Brain microvascular endothelial cell (primary cell): ENCODE measurements at regions not wholly inside any gene's neighbourhood (a gene's known extent, or its start where the extent isn't known, plus 50 kb on each side); places are given as distances from the start of the nearest gene placed in this dataset.

Experiments used
- DNase-seq: peaks from one replicate; pipeline ENCODE4 v3.0.0-alpha.2; 2020
- H3K27ac ChIP-seq: fragments of 250-450 bp; sonication (Bioruptor Pico); 2 replicates; pipeline ENCODE4 v1.5.1; 2020; ENCODE audit warnings: mild to moderate bottlenecking, moderate library complexity
- H3K27me3 ChIP-seq: fragments of 250-450 bp; sonication (Bioruptor Pico); replicated peaks from 2 replicates; pipeline ENCODE4 v1.5.1; 2020; ENCODE audit warnings: mild to moderate bottlenecking
- H3K36me3 ChIP-seq: fragments of 250-450 bp; sonication (Bioruptor Pico); replicated peaks from 2 replicates; pipeline ENCODE4 v1.5.1; 2020; ENCODE audit warnings: mild to moderate bottlenecking
- H3K4me3 ChIP-seq: 2 replicates; pipeline ENCODE4 v1.5.1; 2011; ENCODE audit warnings: low read depth, mild to moderate bottlenecking, control low read depth, low read length, moderate library complexity
- in situ Hi-C: cut with HindIII; loops from 2 replicates; pipeline ENCODE4 v1.10.0; 2017; ENCODE audit warnings: low sequenced_read_pairs, low pct_ligation_motif_present
- TF ChIP-seq, protein P1 (sequence below): IDR thresholded peaks from 2 replicates; pipeline ENCODE4 v1.5.1; 2011; ENCODE audit warnings: low read depth, mild to moderate bottlenecking, moderate library complexity, low read length, control low read depth, inconsistent platforms; ENCODE audit errors: missing control alignments

DNA sequence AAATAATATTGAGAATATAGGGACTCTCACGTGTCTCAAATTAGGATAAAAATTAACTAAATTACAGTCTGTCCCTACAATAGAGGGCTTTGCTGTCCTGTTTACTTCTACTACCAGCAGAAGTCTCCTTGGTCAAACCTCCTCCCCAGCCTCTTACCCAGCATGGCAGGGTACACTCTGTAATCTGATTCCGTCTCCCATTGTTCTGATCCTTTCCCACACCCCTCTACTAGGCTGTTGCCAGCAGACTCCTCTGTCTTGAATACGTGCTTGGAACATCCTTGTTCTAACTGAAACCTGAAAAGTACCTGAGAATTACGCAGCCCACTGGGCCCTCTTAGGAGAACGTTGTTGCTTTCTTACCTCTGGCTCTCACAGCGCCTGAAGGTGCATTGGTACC lies 112.2 kb upstream of the PREP start:
- in situ Hi-C loops = no loop called here
- no peak for DNase-seq
- Histone ChIP-seq H3K27me3 (no peaks in the 10 kb centered on the region), H3K4me3 (no peak overlapping the region), H3K36me3 (no peaks in the 10 kb centered on the region), H3K27ac (no peak overlapping the region)
- TF ChIP-seq, protein P1, sequence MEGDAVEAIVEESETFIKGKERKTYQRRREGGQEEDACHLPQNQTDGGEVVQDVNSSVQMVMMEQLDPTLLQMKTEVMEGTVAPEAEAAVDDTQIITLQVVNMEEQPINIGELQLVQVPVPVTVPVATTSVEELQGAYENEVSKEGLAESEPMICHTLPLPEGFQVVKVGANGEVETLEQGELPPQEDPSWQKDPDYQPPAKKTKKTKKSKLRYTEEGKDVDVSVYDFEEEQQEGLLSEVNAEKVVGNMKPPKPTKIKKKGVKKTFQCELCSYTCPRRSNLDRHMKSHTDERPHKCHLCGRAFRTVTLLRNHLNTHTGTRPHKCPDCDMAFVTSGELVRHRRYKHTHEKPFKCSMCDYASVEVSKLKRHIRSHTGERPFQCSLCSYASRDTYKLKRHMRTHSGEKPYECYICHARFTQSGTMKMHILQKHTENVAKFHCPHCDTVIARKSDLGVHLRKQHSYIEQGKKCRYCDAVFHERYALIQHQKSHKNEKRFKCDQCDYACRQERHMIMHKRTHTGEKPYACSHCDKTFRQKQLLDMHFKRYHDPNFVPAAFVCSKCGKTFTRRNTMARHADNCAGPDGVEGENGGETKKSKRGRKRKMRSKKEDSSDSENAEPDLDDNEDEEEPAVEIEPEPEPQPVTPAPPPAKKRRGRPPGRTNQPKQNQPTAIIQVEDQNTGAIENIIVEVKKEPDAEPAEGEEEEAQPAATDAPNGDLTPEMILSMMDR = no peak

DNA sequence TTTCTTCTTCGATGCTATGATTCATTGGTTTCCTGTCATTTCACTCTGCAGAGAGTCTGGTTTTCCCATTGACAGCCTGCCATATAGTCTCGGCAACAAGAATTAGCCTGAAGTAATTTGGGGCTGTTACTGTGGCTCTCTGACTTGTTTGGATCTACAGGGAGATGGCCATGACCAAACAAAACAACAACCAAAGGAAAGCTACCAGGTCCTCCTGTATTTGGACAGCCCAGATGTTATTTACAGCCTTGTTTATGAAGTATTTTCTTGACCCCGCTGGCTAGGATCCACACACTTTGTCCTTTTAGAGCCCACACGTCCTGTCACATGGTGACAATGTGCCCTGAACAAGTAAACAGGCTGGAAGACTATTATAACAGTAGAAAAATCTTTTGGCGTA lies 111.4 kb upstream of the PREP start:
- Histone ChIP-seq H3K4me3 (no peak overlapping the region), H3K36me3 (no peaks in the 10 kb centered on the region), H3K27ac (no peak overlapping the region), H3K27me3 (no peaks in the 10 kb centered on the region)
- DNase-seq = no peak
- in situ Hi-C loops = no loop called here
- TF ChIP-seq, protein P1 = no peak

DNA sequence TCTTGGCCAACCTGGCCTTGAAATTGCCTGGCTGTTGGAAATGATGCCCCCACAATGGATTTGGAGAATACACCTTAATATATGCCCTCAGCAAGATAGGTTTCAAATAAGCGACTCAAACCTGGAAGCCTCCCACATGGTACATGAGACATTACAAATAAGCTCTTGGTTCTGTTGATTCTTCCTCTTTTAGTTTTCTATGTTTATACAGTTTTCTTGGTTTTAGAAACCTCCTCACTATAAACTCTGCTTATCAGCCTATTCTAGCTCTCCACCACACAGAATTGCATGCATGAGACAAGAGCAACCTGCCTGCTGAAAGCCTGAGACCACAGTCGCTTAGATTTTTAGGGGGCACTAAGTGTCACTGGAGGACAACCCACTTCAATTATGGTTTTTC lies 108.8 kb upstream of the PREP start:
- H3K27me3 ChIP-seq = no peaks in the 10 kb centered on the region
- no peaks in the 10 kb centered on the region for H3K36me3 ChIP-seq
- no peak overlapping the region for H3K27ac ChIP-seq
- TF ChIP-seq, protein P1 = no peak
- no peak for DNase-seq
- in situ Hi-C loops = no loop called here
- no peak overlapping the region for H3K4me3 ChIP-seq

DNA sequence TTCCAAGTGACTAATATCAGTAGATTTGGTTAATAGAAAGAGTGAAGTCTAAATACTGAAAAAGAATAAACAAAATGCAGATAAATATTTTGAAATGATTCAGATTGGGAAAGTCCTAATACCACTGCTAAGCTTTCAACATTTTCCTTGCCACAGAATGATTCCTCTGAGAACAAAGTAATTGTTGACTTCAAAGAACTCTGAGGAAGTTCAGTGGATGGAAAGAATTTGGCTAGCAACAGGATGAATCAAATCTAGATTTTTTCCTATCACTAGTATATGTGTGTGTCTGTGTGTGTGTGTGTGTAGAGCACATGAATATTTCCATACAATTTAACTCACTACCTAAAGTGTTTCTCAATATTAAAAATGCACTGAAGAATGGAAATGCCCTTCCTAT lies 107.9 kb upstream of the PREP start:
- no peaks in the 10 kb centered on the region for H3K36me3 ChIP-seq
- H3K27ac ChIP-seq = no peak overlapping the region
- DNase-seq = no peak
- H3K27me3 ChIP-seq = no peaks in the 10 kb centered on the region
- H3K4me3 ChIP-seq = no peak overlapping the region
- in situ Hi-C loops = no loop called here
- TF ChIP-seq, protein P1 = no peak

DNA sequence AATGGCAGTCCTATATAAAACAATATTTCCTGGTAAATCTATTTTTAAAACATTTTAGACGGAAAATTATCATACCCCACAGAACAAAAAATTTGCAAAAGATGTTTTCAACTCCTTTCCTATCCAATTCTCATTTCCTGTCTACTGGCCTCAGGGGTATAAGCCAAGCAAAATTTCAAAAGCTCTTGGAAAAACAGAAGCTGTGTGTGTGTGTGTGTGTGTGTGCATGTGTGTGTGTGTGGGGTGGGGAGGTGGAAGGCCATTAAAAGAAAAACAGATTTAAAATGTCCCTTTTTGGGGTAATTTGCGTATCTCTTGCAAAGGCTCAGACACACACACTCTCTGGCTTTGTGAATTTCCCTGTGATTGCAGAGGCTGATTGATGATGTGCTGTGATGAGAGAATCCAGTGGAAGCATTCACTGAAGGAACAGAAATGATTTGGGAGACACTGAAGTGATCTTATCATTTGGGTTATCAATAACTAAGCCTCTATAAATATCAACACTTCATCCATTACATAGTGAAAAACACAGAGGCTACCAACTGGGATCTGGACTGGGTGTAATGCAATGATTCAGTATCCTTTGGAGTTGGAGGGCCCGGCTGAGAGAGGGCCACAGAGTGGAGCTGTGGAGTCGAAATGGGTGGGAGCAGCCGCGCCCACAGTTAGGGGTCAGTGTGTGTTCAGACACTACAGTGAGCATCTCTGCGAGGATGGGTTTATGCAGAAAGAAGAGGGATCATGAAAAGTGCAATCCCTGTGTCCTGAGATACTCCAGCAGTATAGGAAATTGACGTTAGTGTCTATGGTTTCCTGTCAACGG lies 106.8 kb upstream of the PREP start:
- in situ Hi-C loops = no loop called here
- H3K27ac ChIP-seq = no peak overlapping the region
- peak; percentile 29 for DNase-seq
- no peaks in the 10 kb centered on the region for H3K27me3 ChIP-seq
- TF ChIP-seq, protein P1 = peak; percentile 63
- H3K36me3 ChIP-seq = no peaks in the 10 kb centered on the region
- no peak overlapping the region for H3K4me3 ChIP-seq

DNA sequence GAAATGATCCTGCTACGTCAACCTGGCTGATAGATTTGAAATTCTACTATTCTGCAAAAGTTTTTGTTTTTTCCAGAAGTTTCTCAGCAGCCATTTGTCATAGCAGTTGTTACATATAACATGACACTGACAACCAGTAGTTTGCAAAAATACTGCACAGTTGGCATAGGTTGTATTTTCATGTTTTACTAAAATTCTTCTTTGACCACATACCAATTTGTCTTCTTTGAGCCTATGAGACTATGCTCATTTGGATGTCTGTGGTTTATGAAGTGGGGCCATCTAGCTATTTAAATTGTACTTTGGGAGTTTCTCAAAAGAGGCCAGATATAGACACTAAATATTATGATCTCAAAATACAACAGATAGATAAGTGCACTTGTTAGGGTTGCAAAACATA lies 104.9 kb upstream of the PREP start:
- Histone ChIP-seq H3K27ac (no peak overlapping the region), H3K4me3 (no peak overlapping the region), H3K27me3 (no peaks in the 10 kb centered on the region), H3K36me3 (no peaks in the 10 kb centered on the region)
- DNase-seq = no peak
- TF ChIP-seq, protein P1 = no peak
- in situ Hi-C loops = no loop called here
